ENCODE measurements at regions not wholly inside any gene's neighbourhood (a gene's known extent, or its start where the extent isn't known, plus 50 kb on each side); places are given as distances from the start of the nearest gene placed in this dataset.

DNA sequence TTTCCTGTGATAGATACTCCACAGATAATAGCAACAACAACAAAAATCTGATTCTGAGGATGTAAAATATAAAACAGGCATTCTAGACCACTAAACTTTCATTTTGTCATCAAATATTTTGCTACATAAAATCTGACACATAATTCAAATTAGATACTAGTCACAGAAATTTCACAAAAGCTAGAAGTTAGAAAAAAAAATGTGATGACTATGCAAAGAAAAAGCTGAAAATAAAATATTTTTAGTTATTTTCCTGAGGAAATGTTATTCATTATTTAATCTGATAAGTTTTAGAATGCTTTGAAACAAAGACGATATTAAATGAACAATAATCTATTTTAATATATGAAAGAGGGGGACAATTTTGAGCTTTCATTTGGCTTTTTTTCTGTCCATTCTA, 357.2 kb downstream of the SLITRK6 start:
- TF ChIP-seq, protein P1, sequence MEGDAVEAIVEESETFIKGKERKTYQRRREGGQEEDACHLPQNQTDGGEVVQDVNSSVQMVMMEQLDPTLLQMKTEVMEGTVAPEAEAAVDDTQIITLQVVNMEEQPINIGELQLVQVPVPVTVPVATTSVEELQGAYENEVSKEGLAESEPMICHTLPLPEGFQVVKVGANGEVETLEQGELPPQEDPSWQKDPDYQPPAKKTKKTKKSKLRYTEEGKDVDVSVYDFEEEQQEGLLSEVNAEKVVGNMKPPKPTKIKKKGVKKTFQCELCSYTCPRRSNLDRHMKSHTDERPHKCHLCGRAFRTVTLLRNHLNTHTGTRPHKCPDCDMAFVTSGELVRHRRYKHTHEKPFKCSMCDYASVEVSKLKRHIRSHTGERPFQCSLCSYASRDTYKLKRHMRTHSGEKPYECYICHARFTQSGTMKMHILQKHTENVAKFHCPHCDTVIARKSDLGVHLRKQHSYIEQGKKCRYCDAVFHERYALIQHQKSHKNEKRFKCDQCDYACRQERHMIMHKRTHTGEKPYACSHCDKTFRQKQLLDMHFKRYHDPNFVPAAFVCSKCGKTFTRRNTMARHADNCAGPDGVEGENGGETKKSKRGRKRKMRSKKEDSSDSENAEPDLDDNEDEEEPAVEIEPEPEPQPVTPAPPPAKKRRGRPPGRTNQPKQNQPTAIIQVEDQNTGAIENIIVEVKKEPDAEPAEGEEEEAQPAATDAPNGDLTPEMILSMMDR (conservative IDR thresholded peaks at IDR 0.05; ENCODE audit: low read length), result no peak
- no peak for TF ChIP-seq EZH2phosphoT487 (IDR thresholded peaks at IDR 0.05; ENCODE audit: borderline replicate concordance)
